HL-60 (cell line): ENCODE measurements at regions not wholly inside any gene's neighbourhood (a gene's known extent, or its start where the extent isn't known, plus 50 kb on each side); places are given as distances from the start of the nearest gene placed in this dataset.

Experiments
- DNase-seq, 2 experiments: peaks; one replicate each; pipeline ENCODE4 v3.0.0-alpha.2; 2010 to 2020; ENCODE audit warnings: low read depth in 1 of 2, low spot score in 1 of 2
- H3K27ac ChIP-seq: fragments of 250-450 bp; sonication (Bioruptor Pico); replicated peaks from 2 replicates; pipeline ENCODE4 v1.5.1; 2020; ENCODE audit warnings: mild to moderate bottlenecking, moderate library complexity
- H3K27me3 ChIP-seq: fragments of 250-450 bp; sonication (Bioruptor Pico); 2 replicates; pipeline ENCODE4 v1.5.1; 2021; ENCODE audit warnings: mild to moderate bottlenecking, moderate library complexity; ENCODE audit not compliant: insufficient read depth, poor library complexity, severe bottlenecking
- H3K4me3 ChIP-seq: replicated peaks from 2 replicates; pipeline ENCODE4 v1.5.1; 2011; ENCODE audit warnings: mild to moderate bottlenecking, control low read depth, low read length; ENCODE audit not compliant: insufficient read depth
- CTCF ChIP-seq: IDR thresholded peaks from one replicate; pipeline ENCODE4 v1.5.1; 2011; ENCODE audit warnings: low read length, control low read depth, inconsistent platforms; ENCODE audit not compliant: insufficient read depth
- GABPA ChIP-seq: IDR thresholded peaks from 2 replicates; pipeline ENCODE4 v1.6.1; 2012; ENCODE audit warnings: low read depth
- POLR2AphosphoS5 ChIP-seq: IDR thresholded peaks from 2 replicates; pipeline ENCODE4 v1.6.1; 2012; ENCODE audit warnings: low read depth
- REST ChIP-seq: IDR thresholded peaks from 2 replicates; pipeline ENCODE4 v1.6.1; 2012; ENCODE audit warnings: low read depth; ENCODE audit not compliant: insufficient replicate concordance
- SPI1 ChIP-seq: IDR thresholded peaks from 2 replicates; pipeline ENCODE4 v1.6.1; 2012; ENCODE audit warnings: low read depth, mild to moderate bottlenecking, borderline replicate concordance

- no peak overlapping the region for H3K27ac ChIP-seq
Observed at GRCh38 chr4:123840197-123840596, 443.6 kb downstream of the SPRY1 start.

GRCh38 chr4:123841447-123842121 is 445.0 kb downstream of the SPRY1 start:
- H3K27ac ChIP-seq: no peak overlapping the region
- no peaks in the 10 kb centered on the region for H3K27me3 ChIP-seq
- TF ChIP-seq CTCF (no peak), GABPA (no peak), SPI1 (no peak), POLR2AphosphoS5 (no peak), REST (no peak)
- no peak for DNase-seq
- no peak overlapping the region for H3K4me3 ChIP-seq

More at GRCh38 chr4:123840197-123840596, 443.6 kb downstream of the SPRY1 start:
- no peak for DNase-seq
- no peaks in the 10 kb centered on the region for H3K27me3 ChIP-seq
- no peak overlapping the region for H3K4me3 ChIP-seq
- TF ChIP-seq POLR2AphosphoS5: no peak
- TF ChIP-seq SPI1: no peak
- TF ChIP-seq GABPA: no peak
- no peak for TF ChIP-seq REST
- no peak for TF ChIP-seq CTCF

- no peak overlapping the region for H3K27ac ChIP-seq
- H3K4me3 ChIP-seq: no peak overlapping the region
- TF ChIP-seq POLR2AphosphoS5: no peak
- no peak for TF ChIP-seq SPI1
- no peak for TF ChIP-seq CTCF
- no peak for TF ChIP-seq REST
- no peak for TF ChIP-seq GABPA
- no peaks in the 10 kb centered on the region for H3K27me3 ChIP-seq
- no peak for DNase-seq
Observed at GRCh38 chr4:123843137-123843536, 446.5 kb downstream of the SPRY1 start.
